Lower lobe of right lung (tissue), 2 donors: ENCODE measurements at regions not wholly inside any gene's neighbourhood (a gene's known extent, or its start where the extent isn't known, plus 50 kb on each side); places are given as distances from the start of the nearest gene placed in this dataset.

Experiments used
- ATAC-seq, 2 donors: fragments of 200-7000 bp; cut with Tn5 transposase; one replicate each; pipeline ENCODE4 v1.9.1; 2020 to 2022; ENCODE audit warnings: mild to moderate bottlenecking in 2 of 2, moderate library complexity in 2 of 2
- DNase-seq: peaks from one replicate; pipeline ENCODE4 v3.0.0-alpha.2; 2020
- H3K27ac ChIP-seq: fragments of 200-600 bp; one replicate; pipeline ENCODE4 v1.8.0; 2022
- H3K27me3 ChIP-seq: fragments of 200-600 bp; one replicate; pipeline ENCODE4 v1.8.0; 2022; ENCODE audit warnings: low read depth
- H3K36me3 ChIP-seq: fragments of 200-600 bp; one replicate; pipeline ENCODE4 v1.8.0; 2022; ENCODE audit warnings: mild to moderate bottlenecking
- H3K4me1 ChIP-seq: fragments of 200-600 bp; one replicate; pipeline ENCODE4 v1.8.0; 2022
- H3K4me3 ChIP-seq: fragments of 200-600 bp; one replicate; pipeline ENCODE4 v1.8.0; 2022; ENCODE audit warnings: mild to moderate bottlenecking
- H3K9me3 ChIP-seq: fragments of 200-600 bp; one replicate; pipeline ENCODE4 v1.8.0; 2022
- intact Hi-C: fragments of 100-400 bp; cut with DNase I; formaldehyde crosslinking; loops from one replicate; pipeline ENCODE4 v1.11.0; 2022
- TF ChIP-seq, protein P1 (sequence below): fragments of 200-600 bp; IDR thresholded peaks from one replicate; pipeline ENCODE4 v1.8.0; 2022; ENCODE audit warnings: antibody characterized with exemption, mild to moderate bottlenecking
- donor health status: DM: no; HTN: yes; CAD: no; lungs with severe emphysema.

DNA sequence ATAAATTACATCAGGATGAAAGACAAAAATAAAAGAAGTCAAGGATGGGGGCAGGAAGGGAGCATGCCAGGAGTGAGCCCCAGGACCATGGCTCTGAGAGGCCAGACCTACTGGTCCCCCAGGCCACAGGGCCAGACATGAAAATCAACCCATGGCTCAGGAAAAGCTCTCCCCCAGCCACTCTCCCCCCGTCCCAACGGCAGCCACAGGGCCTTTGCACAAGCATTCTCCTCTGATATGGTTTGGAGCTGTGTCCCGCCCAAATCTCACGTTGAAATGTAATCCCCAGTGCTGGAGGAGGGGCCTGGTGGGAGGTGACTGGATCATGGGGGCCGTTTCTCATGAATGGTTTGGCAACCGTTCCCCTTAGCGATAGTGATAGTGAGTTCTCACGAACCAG, 80.8 kb upstream of the ANO1 start:
- Histone ChIP-seq H3K4me3 (no peak overlapping the region), H3K27ac (no peak overlapping the region), H3K27me3 (no peaks in the 10 kb centered on the region), H3K36me3 (no peaks in the 10 kb centered on the region), H3K4me1 (no peaks in the 10 kb centered on the region), H3K9me3 (no peaks in the 10 kb centered on the region)
- DNase-seq, result no peak
- TF ChIP-seq, protein P1, sequence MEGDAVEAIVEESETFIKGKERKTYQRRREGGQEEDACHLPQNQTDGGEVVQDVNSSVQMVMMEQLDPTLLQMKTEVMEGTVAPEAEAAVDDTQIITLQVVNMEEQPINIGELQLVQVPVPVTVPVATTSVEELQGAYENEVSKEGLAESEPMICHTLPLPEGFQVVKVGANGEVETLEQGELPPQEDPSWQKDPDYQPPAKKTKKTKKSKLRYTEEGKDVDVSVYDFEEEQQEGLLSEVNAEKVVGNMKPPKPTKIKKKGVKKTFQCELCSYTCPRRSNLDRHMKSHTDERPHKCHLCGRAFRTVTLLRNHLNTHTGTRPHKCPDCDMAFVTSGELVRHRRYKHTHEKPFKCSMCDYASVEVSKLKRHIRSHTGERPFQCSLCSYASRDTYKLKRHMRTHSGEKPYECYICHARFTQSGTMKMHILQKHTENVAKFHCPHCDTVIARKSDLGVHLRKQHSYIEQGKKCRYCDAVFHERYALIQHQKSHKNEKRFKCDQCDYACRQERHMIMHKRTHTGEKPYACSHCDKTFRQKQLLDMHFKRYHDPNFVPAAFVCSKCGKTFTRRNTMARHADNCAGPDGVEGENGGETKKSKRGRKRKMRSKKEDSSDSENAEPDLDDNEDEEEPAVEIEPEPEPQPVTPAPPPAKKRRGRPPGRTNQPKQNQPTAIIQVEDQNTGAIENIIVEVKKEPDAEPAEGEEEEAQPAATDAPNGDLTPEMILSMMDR, result no peak
- intact Hi-C loops, result no loop called here
- ATAC-seq, result no peak

DNA sequence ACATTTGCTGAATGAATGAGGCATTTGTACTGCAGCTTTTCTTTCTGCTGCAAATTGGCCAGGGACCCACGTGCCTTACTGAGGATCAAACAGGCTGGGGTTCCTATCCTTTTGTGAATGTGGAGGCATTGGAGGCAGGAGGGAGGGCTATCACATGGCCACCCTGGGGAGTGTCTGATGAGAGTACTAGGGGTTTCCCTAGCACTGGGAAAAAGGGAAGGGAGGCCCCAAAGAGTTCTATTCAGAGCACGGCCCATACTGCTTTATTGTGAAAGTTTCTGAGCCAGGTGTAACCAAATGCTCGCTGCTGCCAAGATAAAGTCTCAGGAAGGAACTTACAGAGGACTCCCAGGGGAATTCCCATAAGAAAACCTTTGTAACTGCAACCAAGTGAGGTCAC, 78.4 kb upstream of the ANO1 start:
- no peak overlapping the region for H3K27ac ChIP-seq
- H3K27me3 ChIP-seq, result no peaks in the 10 kb centered on the region
- H3K36me3 ChIP-seq, result no peaks in the 10 kb centered on the region
- ATAC-seq, result no peak
- H3K4me3 ChIP-seq, result no peak overlapping the region
- H3K9me3 ChIP-seq, result no peaks in the 10 kb centered on the region
- intact Hi-C loops, result no loop called here
- no peaks in the 10 kb centered on the region for H3K4me1 ChIP-seq
- DNase-seq, result no peak
- TF ChIP-seq, protein P1, result no peak

DNA sequence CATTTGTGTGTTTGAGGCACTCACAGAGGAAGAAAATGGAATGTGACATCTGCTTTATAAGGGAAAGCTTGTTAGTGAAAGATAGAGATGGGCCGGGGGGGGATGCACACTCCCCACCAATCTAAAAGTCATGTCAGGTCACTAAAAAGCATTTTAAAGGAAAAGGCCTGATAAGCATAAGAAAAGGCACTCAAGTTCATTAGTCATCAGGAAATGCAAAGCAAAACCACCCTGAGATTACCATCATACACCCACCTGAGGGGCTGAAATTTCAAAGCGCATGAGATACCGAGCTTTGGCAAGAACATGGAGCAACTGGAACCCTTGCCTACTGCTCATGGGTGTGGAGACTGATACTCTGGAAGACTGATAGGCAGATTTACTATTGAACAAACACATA, 77.9 kb upstream of the ANO1 start:
- no peaks in the 10 kb centered on the region for H3K9me3 ChIP-seq
- ATAC-seq (no peak), DNase-seq (no peak)
- intact Hi-C loops, result no loop called here
- no peak overlapping the region for H3K4me3 ChIP-seq
- no peaks in the 10 kb centered on the region for H3K4me1 ChIP-seq
- no peak overlapping the region for H3K27ac ChIP-seq
- H3K36me3 ChIP-seq, result no peaks in the 10 kb centered on the region
- H3K27me3 ChIP-seq, result no peaks in the 10 kb centered on the region
- TF ChIP-seq, protein P1, result no peak

DNA sequence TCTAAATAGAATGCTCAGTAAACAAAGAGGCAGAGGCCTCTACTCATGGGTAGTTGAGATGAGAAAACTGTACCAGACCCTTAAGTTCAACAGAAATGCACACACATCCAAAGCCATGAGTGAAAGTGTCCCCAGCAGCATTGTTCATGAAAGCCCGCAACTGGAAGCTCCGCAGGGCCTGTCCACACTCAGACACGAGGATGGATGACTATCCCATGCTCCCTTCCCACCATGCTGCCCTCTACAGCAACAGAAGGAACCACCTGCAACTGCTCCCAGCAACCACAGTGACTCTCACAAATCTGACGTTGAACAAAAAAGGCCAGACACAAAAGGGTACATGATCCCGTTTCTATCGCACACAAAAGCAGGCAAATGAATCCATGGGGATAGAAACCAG, 76.9 kb upstream of the ANO1 start:
- H3K27ac ChIP-seq, result no peak overlapping the region
- H3K4me1 ChIP-seq, result no peaks in the 10 kb centered on the region
- H3K9me3 ChIP-seq, result no peaks in the 10 kb centered on the region
- no peak overlapping the region for H3K4me3 ChIP-seq
- DNase-seq (no peak), ATAC-seq (no peak)
- TF ChIP-seq, protein P1, result no peak
- intact Hi-C loops, result no loop called here
- H3K27me3 ChIP-seq, result no peaks in the 10 kb centered on the region
- no peaks in the 10 kb centered on the region for H3K36me3 ChIP-seq

DNA sequence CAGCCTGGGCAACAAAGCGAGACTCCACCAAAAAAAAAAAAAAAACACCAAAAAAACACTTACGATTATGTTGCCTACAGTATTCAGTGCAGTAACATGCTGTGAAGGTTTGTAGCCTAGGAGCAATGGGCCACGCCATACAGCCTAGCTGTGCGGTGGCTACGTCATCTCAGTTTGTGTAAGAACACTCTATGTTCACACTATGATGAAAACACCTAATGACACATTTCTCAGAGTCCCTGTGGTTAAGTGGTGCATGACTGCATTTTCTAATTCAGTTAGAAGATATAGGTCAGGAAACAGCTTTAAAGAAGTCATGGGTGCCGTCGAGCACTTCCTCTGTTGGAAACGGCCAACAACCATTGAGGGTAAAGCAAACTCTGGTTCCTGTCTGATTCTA, 75.7 kb upstream of the ANO1 start:
- DNase-seq (no peak), ATAC-seq (no peak)
- no peaks in the 10 kb centered on the region for H3K36me3 ChIP-seq
- intact Hi-C loops, result no loop called here
- H3K4me3 ChIP-seq, result no peak overlapping the region
- no peak overlapping the region for H3K27ac ChIP-seq
- H3K27me3 ChIP-seq, result no peaks in the 10 kb centered on the region
- H3K4me1 ChIP-seq, result no peaks in the 10 kb centered on the region
- H3K9me3 ChIP-seq, result no peaks in the 10 kb centered on the region
- TF ChIP-seq, protein P1, result no peak
